DMS153 (cell line): ENCODE measurements at regions not wholly inside any gene's neighbourhood (a gene's known extent, or its start where the extent isn't known, plus 50 kb on each side); places are given as distances from the start of the nearest gene placed in this dataset.
"Not testable (repeated sequence)": the region's sequence is repeated elsewhere in the genome, so short reads cannot be mapped to it uniquely, and the experiment has no call there.

Source experiments
- DNase-seq: peaks from one replicate; lab custom pipeline; 2025; lab: John Stamatoyannopoulos, UW

DNA sequence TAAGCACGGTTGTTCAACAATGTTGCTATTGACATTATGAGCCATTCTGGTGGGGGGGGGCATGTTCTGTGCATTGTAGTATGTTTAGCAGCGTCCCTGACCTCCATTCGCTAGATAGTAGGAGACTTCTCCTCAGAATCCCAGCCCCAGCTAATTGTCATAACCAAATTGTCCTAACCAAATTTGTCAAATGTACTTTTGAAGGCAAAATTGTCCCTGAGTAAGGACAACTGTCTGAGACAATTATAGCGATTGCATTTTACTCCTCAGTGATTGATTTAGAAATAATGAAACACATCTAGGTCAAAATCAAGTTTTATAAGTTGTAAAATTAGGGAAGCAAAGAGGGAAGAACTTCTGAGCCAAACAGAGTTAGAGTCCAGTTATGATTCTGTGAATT lies 541.8 kb upstream of the CHORDC1 start:
- DNase-seq, result no peak

DNA sequence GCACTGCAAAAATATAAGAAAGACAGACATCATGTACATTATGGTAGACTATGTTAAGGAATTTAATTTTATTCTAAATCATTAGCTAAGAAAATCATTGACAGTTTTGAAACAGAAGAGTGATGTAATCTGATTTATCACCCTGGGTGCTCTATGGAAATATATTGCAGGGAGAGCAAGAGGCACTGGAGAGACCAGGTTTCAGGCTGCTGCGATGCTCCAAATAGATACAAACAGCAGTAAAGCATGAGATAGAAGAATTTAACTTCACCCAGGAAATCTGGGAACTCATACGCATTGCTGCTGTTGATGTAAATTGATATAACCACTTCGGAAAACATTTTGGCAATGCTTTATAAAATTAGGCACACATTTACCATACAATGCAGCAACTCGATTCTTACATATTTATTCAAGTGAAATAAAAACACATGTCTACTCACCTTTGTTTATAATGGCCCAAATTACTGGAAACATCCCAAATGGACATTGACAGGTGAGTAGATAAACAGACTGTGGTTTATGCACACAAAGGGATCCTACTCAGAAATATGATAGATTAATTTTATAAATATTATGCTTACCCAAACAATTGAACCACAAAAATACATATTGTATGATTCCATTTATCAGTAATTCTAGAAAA lies 535.1 kb upstream of the CHORDC1 start:
- no peak for DNase-seq

DNA sequence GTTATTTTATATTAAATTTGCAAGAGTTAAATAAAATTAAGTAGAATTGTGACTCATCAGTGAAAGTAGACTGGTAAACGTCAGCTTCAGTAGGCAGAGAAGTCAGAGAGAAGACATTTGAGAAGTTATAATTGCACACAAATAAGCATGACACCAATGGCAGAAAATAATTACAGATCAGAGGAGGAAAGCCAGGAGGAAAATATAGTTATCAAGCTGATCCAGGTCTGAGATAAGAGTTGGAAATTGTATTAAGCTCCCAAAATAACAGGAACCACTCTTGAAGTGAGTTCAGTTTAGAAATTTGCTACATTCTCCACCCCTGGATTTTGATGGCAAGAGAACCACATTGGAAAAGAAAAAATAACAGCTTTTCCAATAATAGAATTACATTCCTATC lies 533.8 kb upstream of the CHORDC1 start:
- no peak for DNase-seq

DNA sequence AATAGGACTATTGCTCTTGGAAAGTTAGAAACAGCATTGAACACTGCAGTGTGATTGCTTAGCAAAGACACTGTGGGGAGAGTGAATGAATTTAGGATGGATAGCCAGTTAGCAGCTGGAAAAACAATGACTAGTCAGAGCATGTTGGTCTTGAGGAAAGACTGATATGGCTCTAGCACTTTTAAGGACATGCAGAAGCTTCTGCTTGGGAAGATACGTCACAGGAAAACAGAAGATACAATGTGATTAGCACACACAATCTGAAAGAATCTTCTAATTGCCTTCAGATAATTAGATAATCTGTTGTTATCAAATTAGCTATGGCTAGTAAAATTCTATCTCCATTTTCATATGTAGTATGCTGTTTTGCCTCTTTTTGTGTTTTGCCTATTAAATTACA lies 530.7 kb upstream of the CHORDC1 start:
- DNase-seq, result no peak

DNA sequence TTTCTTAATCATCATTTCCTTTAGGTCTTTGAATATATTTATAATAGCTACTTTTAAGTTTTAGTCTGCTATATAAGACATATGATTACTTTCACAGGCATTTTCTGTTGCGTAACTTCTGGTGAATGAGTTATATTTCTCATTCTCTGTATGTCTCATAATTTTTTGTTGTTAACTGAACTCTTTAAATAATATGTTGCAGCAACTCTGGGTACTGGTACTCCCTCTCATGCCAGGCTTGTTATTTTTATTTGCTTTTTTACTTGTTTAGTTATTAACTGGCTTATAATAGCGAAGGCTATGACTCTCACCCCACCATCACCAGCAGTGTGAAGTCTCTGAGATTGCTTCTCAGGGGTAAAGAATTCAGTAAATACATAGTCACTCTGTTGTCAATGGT lies 524.2 kb upstream of the CHORDC1 start:
- DNase-seq, result no peak

DNA sequence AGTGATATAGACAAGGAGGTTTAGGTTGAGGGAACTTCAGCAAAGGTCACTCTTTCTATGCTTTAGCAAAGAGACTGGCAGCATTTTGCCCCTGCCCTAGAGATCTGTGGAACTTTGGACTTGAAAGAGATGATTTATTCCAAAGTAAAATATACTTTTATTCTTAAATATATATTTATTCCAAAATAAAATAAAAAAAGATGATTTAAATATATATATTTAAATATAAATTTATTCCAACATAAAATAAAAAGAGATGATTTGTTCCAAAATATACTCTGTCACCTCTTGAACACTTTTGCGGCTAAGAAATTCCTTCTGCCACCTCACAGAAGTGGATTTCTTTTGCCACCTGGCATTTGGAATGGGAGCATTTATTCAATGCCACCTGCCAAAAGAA lies 521.3 kb upstream of the CHORDC1 start:
- no peak for DNase-seq

DNA sequence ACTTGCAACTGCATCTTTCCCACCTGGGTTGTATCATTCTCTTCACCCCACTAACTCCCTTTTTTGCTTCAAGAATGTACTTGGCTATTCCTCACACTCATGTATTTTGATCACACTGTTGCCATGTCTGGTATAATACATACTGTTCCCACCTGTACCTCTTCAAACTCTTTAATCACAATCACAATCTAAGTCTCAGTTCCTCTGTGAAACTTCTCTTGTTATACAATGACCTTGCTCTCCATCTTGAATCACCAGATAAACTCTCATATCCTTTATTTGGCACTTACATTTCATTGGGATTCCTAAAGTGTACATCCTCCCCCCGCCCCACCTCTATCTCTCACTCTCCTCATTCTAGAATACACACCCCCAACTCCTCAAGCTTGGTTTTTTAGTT lies 516.0 kb upstream of the CHORDC1 start:
- no peak for DNase-seq

DNA sequence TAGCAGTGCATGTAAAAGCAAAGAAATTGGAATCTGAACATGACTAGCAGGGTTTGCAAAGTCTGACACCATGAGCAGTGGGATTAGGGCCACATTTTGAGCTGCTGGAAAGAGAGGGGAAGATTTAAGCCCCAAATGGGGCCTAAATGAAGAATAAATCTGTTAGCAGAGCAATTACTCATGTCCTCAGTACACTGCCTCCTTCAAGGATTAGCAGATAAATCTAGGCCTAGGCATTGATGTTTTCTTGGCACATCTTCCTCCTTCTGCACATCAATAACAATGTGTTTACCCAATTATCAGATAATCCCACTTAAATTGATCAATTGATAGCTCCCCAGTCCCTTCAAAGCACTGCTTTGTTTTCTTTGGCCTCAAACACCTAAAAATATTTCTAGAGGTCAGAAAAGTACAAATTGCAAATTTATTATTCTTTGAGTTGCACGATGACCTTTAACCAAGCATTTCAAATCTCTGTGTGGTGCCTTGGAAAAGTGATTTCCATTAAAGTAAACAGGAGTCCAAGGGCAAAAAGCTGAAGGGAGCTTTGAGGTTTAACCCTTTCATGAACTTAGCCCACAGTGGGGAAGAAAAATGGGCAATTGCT lies 514.7 kb upstream of the CHORDC1 start:
- no peak for DNase-seq

DNA sequence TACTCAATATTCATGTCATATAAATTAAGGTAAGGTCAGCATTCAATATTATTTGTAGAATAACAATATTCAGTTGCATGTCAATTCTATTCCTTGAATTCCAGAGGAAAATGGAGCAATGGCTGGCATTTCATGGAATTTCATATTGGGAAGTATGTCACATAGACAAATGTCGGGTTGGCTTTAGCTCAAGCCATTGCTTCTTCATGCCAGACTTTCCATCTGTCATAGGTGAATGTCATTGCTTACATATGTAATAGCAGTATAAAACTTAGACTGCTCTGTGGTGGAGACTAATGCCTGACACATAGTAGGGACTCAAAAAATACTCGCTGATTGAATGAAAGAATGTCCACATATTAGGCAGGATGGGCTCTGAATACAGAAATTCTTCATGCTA lies 509.6 kb upstream of the CHORDC1 start:
- DNase-seq, result no peak

DNA sequence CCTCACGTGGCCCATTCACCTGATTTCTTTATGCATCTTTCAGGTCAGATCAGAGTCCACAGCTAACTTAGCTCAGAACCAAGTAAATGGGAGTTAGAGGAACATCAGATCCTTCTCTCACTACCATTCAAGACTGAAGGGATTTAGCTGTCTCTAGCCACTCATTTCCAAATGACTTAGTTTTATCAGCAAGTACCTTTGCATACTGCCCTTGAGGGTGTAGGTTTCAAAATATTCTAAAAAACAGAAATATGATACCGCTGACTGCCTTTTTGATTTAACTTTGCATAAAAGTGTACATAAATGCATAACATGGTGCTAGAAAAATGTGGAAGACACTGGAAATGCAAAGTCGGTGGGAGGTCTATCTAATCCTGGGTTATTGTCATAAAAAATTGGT lies 500.6 kb upstream of the CHORDC1 start:
- DNase-seq, result no peak

DNA sequence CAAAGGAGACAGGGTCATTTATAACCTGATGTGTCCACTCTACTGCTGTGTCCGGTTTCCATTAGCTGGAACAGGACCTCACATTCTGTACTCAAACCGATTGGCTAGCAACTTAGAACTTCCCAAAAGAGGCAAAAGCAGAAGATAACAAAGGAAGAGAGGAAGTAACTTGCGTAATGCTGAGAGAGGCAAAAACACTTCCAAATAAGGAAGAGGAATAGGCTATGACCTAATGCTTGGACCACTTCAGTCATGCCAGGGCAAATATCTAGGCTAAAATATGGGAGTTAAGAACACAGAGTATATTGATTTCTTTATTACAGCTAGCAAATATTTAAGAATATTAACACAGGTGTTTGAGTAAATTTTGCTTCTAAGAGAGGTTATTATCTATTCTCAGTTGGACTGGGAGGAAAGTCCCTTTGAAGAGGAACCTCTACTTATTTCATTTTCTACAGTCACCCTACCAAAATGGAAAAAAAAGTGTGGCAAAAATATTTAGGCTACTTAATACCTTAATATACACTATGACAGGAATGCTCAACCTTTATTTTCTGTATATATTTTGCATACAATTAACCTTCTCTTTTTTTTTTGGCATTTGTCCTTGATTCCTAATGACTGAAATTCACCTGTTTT lies 499.8 kb upstream of the CHORDC1 start:
- DNase-seq, result no peak

DNA sequence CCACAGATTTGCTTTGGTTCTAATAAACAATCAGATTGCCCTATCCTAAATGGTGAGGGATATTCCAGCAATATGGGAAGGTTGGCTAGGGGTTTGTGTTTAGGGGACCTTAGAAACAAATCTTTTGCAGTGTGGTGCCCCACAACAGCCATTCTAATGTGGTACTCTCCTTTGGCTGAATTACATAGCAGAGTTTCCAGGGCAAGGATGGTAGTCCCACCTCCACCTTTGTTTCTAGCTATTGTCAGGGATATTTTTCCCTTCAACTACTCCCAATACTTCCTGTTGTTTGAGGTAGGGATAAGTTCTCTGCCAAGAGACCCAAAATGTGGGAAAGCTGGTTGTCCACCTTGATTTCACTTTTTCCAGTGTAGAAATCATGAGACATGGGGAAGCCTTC lies 494.7 kb upstream of the CHORDC1 start:
- DNase-seq, result no peak

DNA sequence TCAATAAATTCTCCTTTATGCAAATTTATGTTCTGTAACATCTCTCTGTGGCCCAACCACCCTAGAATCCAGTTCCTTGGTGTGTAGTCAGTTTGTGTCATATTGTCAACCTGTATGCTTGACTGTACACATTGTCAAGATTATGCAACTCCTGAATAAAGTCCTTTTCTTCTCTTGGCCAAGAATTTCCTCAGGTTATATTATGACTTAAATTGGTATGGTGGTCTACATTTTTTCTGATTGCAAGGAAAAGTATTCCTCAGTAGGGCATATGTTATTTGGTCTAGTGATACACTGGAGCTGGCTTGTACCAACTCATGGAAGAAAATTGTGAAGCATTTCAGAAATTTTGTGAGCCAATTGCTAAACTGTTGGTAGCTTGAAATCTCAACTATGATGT lies 482.8 kb upstream of the CHORDC1 start:
- DNase-seq, result no peak

DNA sequence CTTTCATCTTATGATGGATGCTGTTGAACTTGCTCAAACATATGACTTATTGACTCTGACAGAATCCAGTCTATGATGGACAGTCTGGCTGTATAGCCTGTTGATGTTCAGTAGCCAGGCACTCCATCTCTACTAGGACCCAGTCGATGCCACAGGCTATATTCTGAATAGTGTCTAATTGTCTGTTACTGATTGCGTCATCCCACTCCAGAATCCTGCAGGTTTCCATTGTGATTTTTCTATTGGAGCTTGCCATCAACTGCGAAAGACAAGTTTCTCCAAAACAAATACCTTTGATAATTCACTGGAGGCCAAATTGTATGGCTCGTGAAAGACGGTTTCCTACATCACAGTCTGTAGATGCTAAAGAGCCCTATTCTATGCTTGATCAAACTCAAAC lies 481.7 kb upstream of the CHORDC1 start:
- DNase-seq, result no peak

DNA sequence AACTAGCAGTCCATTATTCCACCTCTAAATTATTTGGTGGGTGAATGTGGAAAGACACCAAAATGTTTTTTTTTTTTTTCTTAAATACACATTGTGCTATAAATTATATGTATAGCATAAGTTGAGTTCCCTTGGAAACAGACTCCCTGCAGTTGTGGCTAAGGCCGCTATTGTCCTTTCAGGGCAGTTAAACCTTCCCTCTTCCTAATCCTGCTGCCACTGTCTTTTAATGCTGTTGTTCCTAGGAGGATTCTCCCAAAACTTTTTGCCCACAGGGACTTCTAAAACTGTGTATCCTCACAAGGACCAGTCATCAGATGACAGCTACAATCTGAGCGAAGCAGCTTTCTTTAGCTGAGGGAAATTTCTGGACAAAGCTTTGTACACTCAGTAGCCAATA lies 478.9 kb upstream of the CHORDC1 start:
- no peak for DNase-seq

DNA sequence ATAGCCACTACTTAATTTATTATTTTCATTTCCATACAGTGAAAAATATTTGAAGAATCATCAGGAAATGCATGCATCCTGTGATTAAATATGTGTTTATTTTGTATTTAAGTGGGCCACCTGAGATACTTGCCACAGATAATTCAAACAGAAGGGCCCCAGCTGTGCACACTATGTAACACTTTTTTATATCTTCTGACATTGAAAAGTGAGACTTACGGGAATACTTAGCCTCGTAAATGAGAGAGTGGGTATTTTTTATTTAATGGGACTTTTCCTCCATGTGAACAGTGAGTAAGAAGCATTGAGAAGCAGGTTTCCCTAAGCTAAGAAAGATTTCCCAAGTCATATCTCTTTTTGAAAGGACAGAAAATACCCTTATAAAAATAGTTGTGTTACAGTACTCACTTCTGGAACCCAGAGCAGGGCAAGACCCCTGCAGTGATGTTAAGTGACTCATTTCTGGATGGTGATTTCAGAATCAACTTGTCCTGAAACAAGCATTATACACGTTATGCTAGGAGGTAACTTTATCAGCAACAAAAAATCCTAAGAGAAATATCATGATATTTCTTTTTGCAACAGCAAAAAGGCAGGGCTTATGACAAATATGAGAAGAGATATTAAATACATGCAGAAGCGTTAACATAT lies 478.1 kb upstream of the CHORDC1 start:
- no peak for DNase-seq

DNA sequence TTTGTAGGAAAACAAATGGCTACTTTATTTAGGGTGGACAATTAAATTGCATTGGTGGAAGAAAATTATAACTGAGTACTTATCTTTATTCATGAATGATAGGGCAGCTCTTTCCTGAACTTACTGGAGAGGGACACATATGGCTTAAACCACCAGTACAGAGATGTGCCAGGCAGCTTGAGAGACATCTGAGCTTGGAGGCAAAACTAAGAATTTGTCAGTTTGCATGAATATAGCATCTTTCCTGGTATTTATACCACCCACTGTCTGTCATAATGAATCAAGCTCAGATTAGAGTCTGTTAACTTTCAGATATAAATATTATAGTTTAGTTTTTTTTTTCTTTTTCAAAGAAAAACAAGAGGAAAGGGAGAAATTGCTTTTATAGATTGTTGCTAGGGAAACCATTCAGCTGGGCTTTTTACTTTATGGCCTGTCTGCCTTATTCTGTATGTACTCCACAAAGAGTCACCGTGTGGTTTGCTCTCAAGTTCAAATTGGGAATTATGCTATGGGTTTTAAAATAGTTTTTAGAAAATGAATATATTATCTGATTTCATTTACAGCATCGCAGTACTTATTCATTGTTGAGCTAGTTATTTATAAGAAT lies 477.0 kb upstream of the CHORDC1 start:
- DNase-seq, result no peak

DNA sequence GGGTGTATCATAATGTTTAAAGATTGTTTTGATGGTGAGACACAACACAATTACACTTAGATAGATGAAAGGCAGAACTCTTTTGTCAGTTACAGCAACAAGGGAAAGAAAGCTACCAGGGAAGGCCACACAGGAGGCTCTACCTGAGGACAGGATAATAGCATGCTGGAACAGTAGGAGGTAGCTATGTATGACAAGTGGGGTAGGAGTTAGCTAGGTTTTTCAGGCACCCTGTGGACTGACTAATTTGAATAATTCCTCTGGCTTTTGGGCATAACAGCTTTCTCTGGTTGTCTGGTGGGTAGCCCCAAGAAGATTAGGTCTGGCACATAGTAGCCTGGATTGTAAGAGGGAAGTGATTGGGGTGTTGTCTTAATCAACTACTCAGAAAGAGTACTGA lies 475.4 kb upstream of the CHORDC1 start:
- no peak for DNase-seq

DNA sequence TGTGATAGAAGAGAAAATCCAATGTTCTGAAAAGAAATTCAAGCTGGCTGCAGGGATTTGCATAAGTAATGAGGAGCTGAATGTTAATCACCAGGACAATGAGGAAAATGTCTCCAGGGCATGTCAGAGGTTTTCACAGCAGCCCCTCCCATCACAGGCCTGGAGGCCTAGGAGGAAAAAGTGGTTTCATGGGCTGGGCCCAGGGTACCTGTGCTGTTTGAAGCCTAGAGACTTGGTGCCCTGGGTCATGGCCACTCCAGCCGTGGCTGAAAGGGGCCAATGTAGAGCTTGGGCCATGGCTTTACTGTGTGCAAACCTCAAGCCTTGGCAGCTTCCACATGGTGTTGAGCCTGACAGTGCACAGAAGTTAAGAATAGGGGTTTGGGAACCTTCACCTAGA lies 452.6 kb upstream of the CHORDC1 start:
- DNase-seq, result not testable (repeated sequence)

DNA sequence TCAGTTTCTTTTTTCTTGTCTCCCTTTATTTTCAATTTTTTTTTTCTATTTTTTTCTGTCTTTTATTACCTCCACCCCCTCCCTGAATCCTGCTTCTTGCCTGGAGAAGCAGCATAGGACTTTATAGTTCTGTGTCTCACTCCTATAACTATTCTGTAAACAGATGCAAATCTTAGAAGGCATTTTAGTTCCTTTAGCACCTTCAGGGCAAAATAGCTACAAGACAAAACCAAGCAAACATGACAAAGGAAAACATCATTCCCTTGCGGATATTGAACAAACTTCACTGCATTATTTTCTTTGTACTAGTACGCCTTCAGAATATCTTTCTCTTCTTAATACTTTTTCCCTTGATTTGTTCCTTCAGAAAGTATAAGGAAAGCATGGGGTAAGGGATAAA lies 446.2 kb upstream of the CHORDC1 start:
- DNase-seq, result no peak

DNA sequence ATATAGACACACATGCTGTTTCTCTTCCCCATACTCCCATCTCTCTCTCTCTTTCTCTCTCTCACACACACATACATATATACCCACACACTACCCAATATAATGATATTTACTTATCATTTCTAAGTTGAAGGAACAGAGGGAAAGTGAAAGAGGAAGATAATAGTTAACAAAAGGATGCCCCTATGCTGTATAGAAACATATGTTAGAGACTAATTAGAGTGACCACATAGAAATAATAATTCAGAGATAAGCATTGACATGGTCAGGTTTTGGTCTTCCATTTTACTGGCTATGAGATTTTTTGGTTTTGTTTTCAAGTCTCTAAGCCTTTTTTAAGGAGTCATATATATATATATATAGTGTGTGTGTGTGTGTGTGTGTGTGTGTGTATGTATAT lies 445.7 kb upstream of the CHORDC1 start:
- no peak for DNase-seq

DNA sequence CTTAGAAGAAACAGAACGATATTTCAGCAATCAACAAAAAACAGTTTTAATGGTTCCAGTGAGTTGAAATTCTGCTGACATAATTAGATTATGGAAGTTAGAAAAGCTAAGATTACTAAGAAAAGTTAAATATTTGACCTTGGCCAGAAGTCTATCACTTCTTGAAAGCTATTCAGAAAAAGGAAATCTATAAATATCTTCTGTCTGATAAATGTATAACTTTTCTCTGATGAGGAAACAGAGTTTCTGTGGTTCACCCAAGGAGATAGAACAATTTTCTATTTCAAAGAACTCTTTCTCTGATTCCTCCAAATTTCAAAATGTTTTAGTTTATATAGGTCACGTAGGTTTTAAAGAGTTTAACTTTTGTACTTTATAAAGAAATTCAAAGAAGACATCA lies 438.4 kb upstream of the CHORDC1 start:
- no peak for DNase-seq

DNA sequence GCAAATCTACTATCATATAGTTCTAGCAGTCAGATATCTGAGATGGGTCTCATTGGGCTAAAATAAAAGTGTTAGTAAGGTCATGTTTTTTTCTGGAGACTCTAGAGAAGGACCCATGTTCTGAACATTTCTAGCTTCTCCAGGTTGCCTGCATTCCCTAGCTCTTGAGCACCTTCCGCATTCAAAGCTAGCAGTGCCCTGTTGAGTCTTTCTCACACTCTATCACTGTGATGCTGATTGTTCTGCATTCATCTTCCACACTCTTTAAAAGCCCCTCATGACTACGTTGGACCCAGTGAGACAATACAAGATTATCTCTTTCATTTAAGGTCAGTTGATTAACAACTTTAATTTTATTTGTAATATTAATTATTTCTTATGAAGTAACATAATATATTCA lies 433.3 kb upstream of the CHORDC1 start:
- no peak for DNase-seq
